CD4-positive, alpha-beta T cell (primary cell): ENCODE measurements at regions not wholly inside any gene's neighbourhood (a gene's known extent, or its start where the extent isn't known, plus 50 kb on each side); places are given as distances from the start of the nearest gene placed in this dataset.

Experiments used
- ATAC-seq: fragments of 200-7000 bp; cut with Tn5 transposase; one replicate; pipeline ENCODE4 v1.10.0; 2022; ENCODE audit warnings: mild to moderate bottlenecking; ENCODE audit not compliant: poor library complexity
- CTCF ChIA-PET: fragments of 350-600 bp; sonication (Branson Sonifier 250); formaldehyde crosslinking; loops from one replicate; lab custom pipeline; 2021; ENCODE audit warnings: antibody characterized with exemption, inconsistent platforms; lab: Charles Lee
- POLR2A ChIA-PET: fragments of 350-600 bp; sonication (Branson Sonifier 250); formaldehyde crosslinking; loops from one replicate; lab custom pipeline; 2021; ENCODE audit warnings: antibody characterized with exemption, inconsistent platforms; lab: Charles Lee
- DNase-seq, 14 experiments: peaks; one replicate each; pipeline ENCODE4 v3.0.0-alpha.2; 2013 to 2020; ENCODE audit warnings: mixed read lengths in 2 of 14
- H3K27ac ChIP-seq, 2 donors: one replicate each; pipeline versions ENCODE4 v1.5.1 to v1.7.0; 2013; ENCODE audit warnings: low read length in 2 of 2, low read depth in 1 of 2, mild to moderate bottlenecking in 1 of 2
- H3K27me3 ChIP-seq, 2 experiments: 1 replicate in 1 of 2; 2 replicates in 1 of 2; pipeline versions ENCODE4 v1.6.1 to v1.7.0; 2013; ENCODE audit warnings: low read length in 2 of 2, control low read depth in 1 of 2, mild to moderate bottlenecking in 1 of 2, moderate library complexity in 1 of 2; ENCODE audit not compliant: insufficient read depth in 2 of 2, control insufficient read depth in 1 of 2
- H3K36me3 ChIP-seq: one replicate; pipeline ENCODE4 v1.6.1; 2013; ENCODE audit warnings: low read length, control low read depth; ENCODE audit not compliant: insufficient read depth
- H3K4me1 ChIP-seq: one replicate; pipeline ENCODE4 v1.6.1; 2013; ENCODE audit warnings: low read length, control low read depth; ENCODE audit not compliant: insufficient read depth
- H3K4me3 ChIP-seq: one replicate; pipeline ENCODE4 v1.5.1; 2013; ENCODE audit warnings: mild to moderate bottlenecking, low read length, moderate library complexity
- H3K9me3 ChIP-seq, 2 experiments: 1 replicate in 1 of 2; 2 replicates in 1 of 2; pipeline versions ENCODE4 v1.6.1 to v1.7.0; 2013; ENCODE audit warnings: low read length in 2 of 2, mild to moderate bottlenecking in 2 of 2, control low read depth in 1 of 2, moderate library complexity in 1 of 2; ENCODE audit not compliant: control insufficient read depth in 1 of 2, insufficient read depth in 1 of 2
- H3K27ac Mint-ChIP-seq: one replicate; pipeline ENCODE4 v1.8.0; 2020; ENCODE audit warnings: mixed read lengths
- H3K27me3 Mint-ChIP-seq: one replicate; pipeline ENCODE4 v1.8.0; 2021; ENCODE audit warnings: mixed read lengths
- H3K36me3 Mint-ChIP-seq: one replicate; pipeline ENCODE4 v1.8.0; 2021; ENCODE audit warnings: low read depth, mixed read lengths
- H3K4me1 Mint-ChIP-seq: one replicate; pipeline ENCODE4 v1.8.0; 2021; ENCODE audit warnings: low read depth, mixed read lengths
- H3K4me3 Mint-ChIP-seq: one replicate; pipeline ENCODE4 v1.8.0; 2020; ENCODE audit warnings: mild to moderate bottlenecking, mixed read lengths
- H3K9me3 Mint-ChIP-seq: one replicate; pipeline ENCODE4 v1.8.0; 2020; ENCODE audit warnings: mixed read lengths
- CTCF ChIP-seq: fragments of 200-600 bp; IDR thresholded peaks from one replicate; pipeline ENCODE4 v1.8.0; 2022; ENCODE audit warnings: antibody characterized with exemption, mild to moderate bottlenecking
- intact Hi-C, 2 experiments: fragments of 100-400 bp; cut with DNase I in 1 of 2; cut with micrococcal nuclease in 1 of 2; formaldehyde crosslinking; loops; one replicate each; pipeline versions ENCODE4 v1.15.1 to v1.9.0; 2023 to 2025; cut with DNase I, micrococcal nuclease

GRCh38 chr13:91272235-91272777 is 75.2 kb upstream of the MIR17HG start:
- Mint-ChIP-seq H3K36me3 (no peaks in the 10 kb centered on the region), H3K4me3 (no peak overlapping the region), H3K9me3 (no peaks in the 10 kb centered on the region), H3K27me3 (peaks cover 12% of the 10 kb centered on the region), H3K27ac (no peak overlapping the region), H3K4me1 (no peaks in the 10 kb centered on the region)
- Histone ChIP-seq H3K4me1 (no peaks in the 10 kb centered on the region), H3K4me3 (no peak overlapping the region), H3K27me3 (no peaks in the 10 kb centered on the region), H3K9me3 (no peaks in the 10 kb centered on the region), H3K27ac (no peak overlapping the region), H3K36me3 (no peaks in the 10 kb centered on the region)
- POLR2A ChIA-PET: no interaction called here
- TF ChIP-seq CTCF: no peak
- ATAC-seq (no peak), DNase-seq (no peak)
- intact Hi-C loops: no loop called here
- CTCF ChIA-PET: no interaction called here

- ATAC-seq (no peak), DNase-seq (no peak)
- no peak for TF ChIP-seq CTCF
- no peak overlapping the region for H3K4me3 ChIP-seq
- CTCF ChIA-PET: no interaction called here
- H3K4me1 ChIP-seq: no peaks in the 10 kb centered on the region
- Mint-ChIP-seq H3K27ac (no peak overlapping the region), H3K4me3 (no peak overlapping the region), H3K9me3 (no peaks in the 10 kb centered on the region), H3K27me3 (peaks cover 13% of the 10 kb centered on the region), H3K4me1 (no peaks in the 10 kb centered on the region), H3K36me3 (no peaks in the 10 kb centered on the region)
- no peak overlapping the region for H3K27ac ChIP-seq
- POLR2A ChIA-PET: no interaction called here
- no peaks in the 10 kb centered on the region for H3K9me3 ChIP-seq
- intact Hi-C loops: no loop called here
- H3K36me3 ChIP-seq: no peaks in the 10 kb centered on the region
- no peaks in the 10 kb centered on the region for H3K27me3 ChIP-seq
These were observed 73.8 kb upstream of the MIR17HG start for GRCh38 chr13:91273675-91274074.

GRCh38 chr13:91277013-91277676 is 70.3 kb upstream of the MIR17HG start:
- H3K4me3 ChIP-seq: no peak overlapping the region
- no peaks in the 10 kb centered on the region for H3K36me3 Mint-ChIP-seq
- H3K4me3 Mint-ChIP-seq: no peak overlapping the region
- no peaks in the 10 kb centered on the region for H3K9me3 ChIP-seq
- ChIA-PET POLR2A (no interaction called here), CTCF (no interaction called here)
- H3K9me3 Mint-ChIP-seq: no peaks in the 10 kb centered on the region
- intact Hi-C loops: no loop called here
- DNase-seq: no peak
- ATAC-seq: no peak
- no peaks in the 10 kb centered on the region for H3K36me3 ChIP-seq
- peaks cover 10% of the 10 kb centered on the region for H3K27me3 Mint-ChIP-seq
- H3K4me1 ChIP-seq: no peaks in the 10 kb centered on the region
- no peaks in the 10 kb centered on the region for H3K27me3 ChIP-seq
- no peak overlapping the region for H3K27ac ChIP-seq
- no peak overlapping the region for H3K27ac Mint-ChIP-seq
- no peaks in the 10 kb centered on the region for H3K4me1 Mint-ChIP-seq
- no peak for TF ChIP-seq CTCF
